ENCODE measurements at regions not wholly inside any gene's neighbourhood (a gene's known extent, or its start where the extent isn't known, plus 50 kb on each side); places are given as distances from the start of the nearest gene placed in this dataset.

DNA sequence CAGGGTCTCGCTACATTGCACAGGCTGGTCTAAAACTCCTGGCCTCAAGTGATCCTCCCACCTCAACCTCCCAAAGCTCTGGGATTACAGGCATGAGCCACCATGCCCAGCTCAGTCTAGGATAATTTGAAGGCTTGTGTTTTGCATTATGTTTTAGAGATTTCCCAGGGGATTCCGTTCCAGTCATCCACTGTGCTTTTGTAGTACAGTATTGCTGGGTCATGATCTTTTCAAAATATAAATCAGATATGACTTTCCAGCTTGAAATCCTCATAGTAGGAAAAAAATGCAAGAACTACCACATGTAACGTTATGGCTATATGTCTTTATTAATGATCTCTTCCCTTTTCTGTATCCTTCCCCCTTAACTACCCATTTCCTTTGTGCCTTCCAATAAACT is 338.1 kb downstream of the PRELID2 start:
- TF ChIP-seq, protein P1, sequence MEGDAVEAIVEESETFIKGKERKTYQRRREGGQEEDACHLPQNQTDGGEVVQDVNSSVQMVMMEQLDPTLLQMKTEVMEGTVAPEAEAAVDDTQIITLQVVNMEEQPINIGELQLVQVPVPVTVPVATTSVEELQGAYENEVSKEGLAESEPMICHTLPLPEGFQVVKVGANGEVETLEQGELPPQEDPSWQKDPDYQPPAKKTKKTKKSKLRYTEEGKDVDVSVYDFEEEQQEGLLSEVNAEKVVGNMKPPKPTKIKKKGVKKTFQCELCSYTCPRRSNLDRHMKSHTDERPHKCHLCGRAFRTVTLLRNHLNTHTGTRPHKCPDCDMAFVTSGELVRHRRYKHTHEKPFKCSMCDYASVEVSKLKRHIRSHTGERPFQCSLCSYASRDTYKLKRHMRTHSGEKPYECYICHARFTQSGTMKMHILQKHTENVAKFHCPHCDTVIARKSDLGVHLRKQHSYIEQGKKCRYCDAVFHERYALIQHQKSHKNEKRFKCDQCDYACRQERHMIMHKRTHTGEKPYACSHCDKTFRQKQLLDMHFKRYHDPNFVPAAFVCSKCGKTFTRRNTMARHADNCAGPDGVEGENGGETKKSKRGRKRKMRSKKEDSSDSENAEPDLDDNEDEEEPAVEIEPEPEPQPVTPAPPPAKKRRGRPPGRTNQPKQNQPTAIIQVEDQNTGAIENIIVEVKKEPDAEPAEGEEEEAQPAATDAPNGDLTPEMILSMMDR (IDR thresholded peaks at IDR 0.05) = no peak
- TF ChIP-seq REST (IDR thresholded peaks at IDR 0.05; ENCODE audit: insufficient read depth in 1 of 2, low read depth in 2 of 2, low read length in 1 of 2) (no peak), TCF7L2 (IDR thresholded peaks at IDR 0.05; ENCODE audit: low read depth, low read length) (no peak), POLR2AphosphoS5 (IDR thresholded peaks at IDR 0.05; ENCODE audit: low read depth, low read length) (no peak), SIN3A (IDR thresholded peaks at IDR 0.05; ENCODE audit: borderline replicate concordance, insufficient read depth, low read depth, low read length) (no peak)
